Trophoblast cell (in vitro differentiated cells and primary cell): ENCODE measurements at regions not wholly inside any gene's neighbourhood (a gene's known extent, or its start where the extent isn't known, plus 50 kb on each side); places are given as distances from the start of the nearest gene placed in this dataset.
A peak's percentile ranks its signal among the peaks of the same experiment; 100 is the strongest.

Source experiments
- DNase-seq, 2 donors: peaks; one replicate each; pipeline ENCODE4 v3.0.0-alpha.2; 2016
- H2AFZ ChIP-seq: 2 replicates; pipeline ENCODE4 v1.6.1; 2013; ENCODE audit warnings: low read length, moderate library complexity, mild to moderate bottlenecking; ENCODE audit not compliant: insufficient read depth, poor library complexity
- H2AK5ac ChIP-seq: 2 replicates; pipeline ENCODE4 v1.6.1; 2013; ENCODE audit warnings: mild to moderate bottlenecking, low read length
- H2BK120ac ChIP-seq: 2 replicates; pipeline ENCODE4 v1.6.1; 2013; ENCODE audit warnings: low read length, mild to moderate bottlenecking, moderate library complexity; ENCODE audit not compliant: insufficient read depth, poor library complexity
- H2BK12ac ChIP-seq: 2 replicates; pipeline ENCODE4 v1.6.1; 2013; ENCODE audit warnings: mild to moderate bottlenecking, low read length, moderate library complexity
- H2BK5ac ChIP-seq: 2 replicates; pipeline ENCODE4 v1.6.1; 2013; ENCODE audit warnings: low read length, low read depth, moderate library complexity, mild to moderate bottlenecking; ENCODE audit not compliant: poor library complexity
- H3K14ac ChIP-seq: 2 replicates; pipeline ENCODE4 v1.6.1; 2013; ENCODE audit warnings: mild to moderate bottlenecking, low read length
- H3K18ac ChIP-seq: 2 replicates; pipeline ENCODE4 v1.6.1; 2013; ENCODE audit warnings: mild to moderate bottlenecking, low read length
- H3K23ac ChIP-seq: 2 replicates; pipeline ENCODE4 v1.6.1; 2013; ENCODE audit warnings: low read length
- H3K27ac ChIP-seq: 2 replicates; pipeline ENCODE4 v1.5.1; 2013; ENCODE audit warnings: low read depth, mild to moderate bottlenecking, inconsistent platforms, low read length, moderate library complexity
- H3K27me3 ChIP-seq: 2 replicates; pipeline ENCODE4 v1.6.1; 2013; ENCODE audit warnings: inconsistent platforms, mild to moderate bottlenecking, low read length, moderate library complexity; ENCODE audit not compliant: insufficient read depth
- H3K36me3 ChIP-seq, 2 experiments: 1 replicate in 1 of 2; 2 replicates in 1 of 2; pipeline ENCODE4 v1.6.1; 2013; ENCODE audit warnings: low read length in 2 of 2, mild to moderate bottlenecking in 2 of 2, moderate library complexity in 1 of 2; ENCODE audit not compliant: insufficient read depth in 2 of 2, control insufficient read depth in 1 of 2
- H3K4ac ChIP-seq: 2 replicates; pipeline ENCODE4 v1.6.1; 2013; ENCODE audit warnings: low read depth, mild to moderate bottlenecking, low read length, moderate library complexity
- H3K4me1 ChIP-seq, 2 experiments: 1 replicate in 1 of 2; 2 replicates in 1 of 2; pipeline ENCODE4 v1.6.1; 2013; ENCODE audit warnings: low read length in 2 of 2, mild to moderate bottlenecking in 2 of 2, moderate library complexity in 1 of 2; ENCODE audit not compliant: insufficient read depth in 2 of 2, control insufficient read depth in 1 of 2
- H3K4me2 ChIP-seq: 2 replicates; pipeline ENCODE4 v1.6.1; 2013; ENCODE audit warnings: inconsistent platforms, mild to moderate bottlenecking, low read length, moderate library complexity
- H3K4me3 ChIP-seq: 2 replicates; pipeline ENCODE4 v1.5.1; 2013; ENCODE audit warnings: mild to moderate bottlenecking, low read depth, low read length, inconsistent platforms
- H3K79me1 ChIP-seq: one replicate; pipeline ENCODE4 v1.6.1; 2013; ENCODE audit warnings: low read length
- H3K79me2 ChIP-seq: 2 replicates; pipeline ENCODE4 v1.6.1; 2013; ENCODE audit warnings: low read length, mild to moderate bottlenecking; ENCODE audit not compliant: control insufficient read depth, insufficient read depth, poor library complexity
- H3K9ac ChIP-seq: 2 replicates; pipeline ENCODE4 v1.6.1; 2013; ENCODE audit warnings: mild to moderate bottlenecking, low read length
- H3K9me3 ChIP-seq: 2 replicates; pipeline ENCODE4 v1.6.1; 2013; ENCODE audit warnings: low read depth, mild to moderate bottlenecking, control low read depth, inconsistent platforms, low read length; ENCODE audit not compliant: insufficient read depth
- H4K12ac ChIP-seq: 2 replicates; pipeline ENCODE4 v1.6.1; 2013; ENCODE audit warnings: low read depth, mild to moderate bottlenecking, low read length, moderate library complexity
- H4K8ac ChIP-seq: 2 replicates; pipeline ENCODE4 v1.6.1; 2013; ENCODE audit warnings: low read depth, mild to moderate bottlenecking, low read length, moderate library complexity
- H4K91ac ChIP-seq: one replicate; pipeline ENCODE4 v1.6.1; 2013; ENCODE audit warnings: low read depth, mild to moderate bottlenecking, low read length, moderate library complexity
- WGBS: extraction: QIAGEN DNeasy Blood & Tissue Kit; methylation state at CpG from one replicate; pipeline ENCODE4 v1.1.7; 2013; ENCODE audit warnings: missing lambda C conversion rate; ENCODE audit not compliant: insufficient read length, insufficient coverage; ENCODE audit errors: extremely low coverage; 5-methylcytosine and 5-hydroxymethylcytosine counted together

GRCh38 chr13:53182724-53183123 lies 154.1 kb downstream of the OLFM4 start:
- no peak overlapping the region for H2BK5ac ChIP-seq
- H3K4ac ChIP-seq = no peak overlapping the region
- H3K27ac ChIP-seq = no peak overlapping the region
- H3K36me3 ChIP-seq = peaks cover 0 to 3% of the 10 kb centered on the region in 2 experiments
- no CpG with 5 or more reads among the region's 3 CpGs for WGBS
- H3K23ac ChIP-seq = no peak overlapping the region
- H4K91ac ChIP-seq = no peak overlapping the region
- peak overlapping the region; percentile 85 for H2BK12ac ChIP-seq
- DNase-seq = no peak
- H3K18ac ChIP-seq = no peak overlapping the region
- no peak overlapping the region for H3K4me3 ChIP-seq
- H2BK120ac ChIP-seq = no peak overlapping the region
- no peaks in the 10 kb centered on the region for H3K27me3 ChIP-seq
- no peak overlapping the region for H4K12ac ChIP-seq
- no peak overlapping the region for H2AK5ac ChIP-seq
- H3K14ac ChIP-seq = no peak overlapping the region
- H3K79me1 ChIP-seq = no peaks in the 10 kb centered on the region
- H3K9ac ChIP-seq = no peak overlapping the region
- no peak overlapping the region for H2AFZ ChIP-seq
- H3K79me2 ChIP-seq = no peaks in the 10 kb centered on the region
- no peak overlapping the region for H4K8ac ChIP-seq
- H3K4me1 ChIP-seq = no peaks in the 10 kb centered on the region
- no peak overlapping the region for H3K4me2 ChIP-seq
- peaks cover 2% of the 10 kb centered on the region for H3K9me3 ChIP-seq

GRCh38 chr13:53188120-53188519 lies 159.5 kb downstream of the OLFM4 start:
- Histone ChIP-seq H3K4me2 (no peak overlapping the region), H4K12ac (no peak overlapping the region), H3K4ac (no peak overlapping the region), H3K9ac (no peak overlapping the region), H3K36me3 (peaks cover 0 to 3% of the 10 kb centered on the region in 2 experiments), H3K27me3 (no peaks in the 10 kb centered on the region), H2BK5ac (no peak overlapping the region), H4K8ac (no peak overlapping the region), H3K9me3 (no peaks in the 10 kb centered on the region), H2BK12ac (no peak overlapping the region), H3K27ac (peak overlapping the region; percentile 63), H3K4me3 (no peak overlapping the region), H4K91ac (no peak overlapping the region), H3K23ac (no peak overlapping the region), H3K18ac (no peak overlapping the region), H3K79me1 (peaks cover 29% of the 10 kb centered on the region), H3K79me2 (peaks cover 3% of the 10 kb centered on the region), H2AK5ac (no peak overlapping the region), H3K4me1 (peaks cover 11 to 21% of the 10 kb centered on the region in 2 experiments), H2BK120ac (peak overlapping the region; percentile 90), H3K14ac (no peak overlapping the region), H2AFZ (no peak overlapping the region)
- no CpG with 5 or more reads among the region's 2 CpGs for WGBS
- no peak for DNase-seq

GRCh38 chr13:53189162-53189561 lies 160.5 kb downstream of the OLFM4 start:
- Histone ChIP-seq H3K27me3 (no peaks in the 10 kb centered on the region), H2BK120ac (peak overlapping the region; percentile 76), H3K79me1 (peaks cover 32% of the 10 kb centered on the region), H4K12ac (no peak overlapping the region), H3K9ac (no peak overlapping the region), H3K4me2 (no peak overlapping the region), H3K18ac (no peak overlapping the region), H2AK5ac (no peak overlapping the region), H3K4me1 (peaks cover 11 to 21% of the 10 kb centered on the region in 2 experiments), H3K4ac (no peak overlapping the region), H3K4me3 (no peak overlapping the region), H3K79me2 (peaks cover 3% of the 10 kb centered on the region), H2AFZ (no peak overlapping the region), H2BK5ac (no peak overlapping the region), H4K8ac (no peak overlapping the region), H4K91ac (no peak overlapping the region), H3K27ac (peak overlapping the region; percentile 100), H3K9me3 (no peaks in the 10 kb centered on the region), H3K14ac (no peak overlapping the region), H2BK12ac (no peak overlapping the region), H3K23ac (no peak overlapping the region), H3K36me3 (no peaks in the 10 kb centered on the region)
- DNase-seq = no peak
- WGBS = no CpG with 5 or more reads among the region's 1 CpG

- Histone ChIP-seq H3K27me3 (no peaks in the 10 kb centered on the region), H2AK5ac (no peak overlapping the region), H2AFZ (no peak overlapping the region), H3K23ac (no peak overlapping the region), H3K18ac (no peak overlapping the region), H3K9me3 (no peaks in the 10 kb centered on the region), H4K8ac (no peak overlapping the region), H3K14ac (no peak overlapping the region), H3K4me2 (no peak overlapping the region), H4K12ac (no peak overlapping the region), H3K4me3 (no peak overlapping the region), H4K91ac (no peak overlapping the region), H3K4ac (no peak overlapping the region), H3K79me1 (peaks cover 32% of the 10 kb centered on the region), H3K9ac (no peak overlapping the region), H2BK5ac (no peak overlapping the region), H2BK120ac (no peak overlapping the region), H3K4me1 (peaks cover 11 to 21% of the 10 kb centered on the region in 2 experiments), H3K27ac (peak overlapping the region; percentile 100), H3K36me3 (no peaks in the 10 kb centered on the region), H2BK12ac (no peak overlapping the region), H3K79me2 (peaks cover 3% of the 10 kb centered on the region)
- no CpG with 5 or more reads among the region's 2 CpGs for WGBS
- DNase-seq = peak; percentile 27 to 67
These were observed 162.5 kb downstream of the OLFM4 start for GRCh38 chr13:53191091-53191490.
